ENCODE measurements at regions not wholly inside any gene's neighbourhood (a gene's known extent, or its start where the extent isn't known, plus 50 kb on each side); places are given as distances from the start of the nearest gene placed in this dataset.

DNA sequence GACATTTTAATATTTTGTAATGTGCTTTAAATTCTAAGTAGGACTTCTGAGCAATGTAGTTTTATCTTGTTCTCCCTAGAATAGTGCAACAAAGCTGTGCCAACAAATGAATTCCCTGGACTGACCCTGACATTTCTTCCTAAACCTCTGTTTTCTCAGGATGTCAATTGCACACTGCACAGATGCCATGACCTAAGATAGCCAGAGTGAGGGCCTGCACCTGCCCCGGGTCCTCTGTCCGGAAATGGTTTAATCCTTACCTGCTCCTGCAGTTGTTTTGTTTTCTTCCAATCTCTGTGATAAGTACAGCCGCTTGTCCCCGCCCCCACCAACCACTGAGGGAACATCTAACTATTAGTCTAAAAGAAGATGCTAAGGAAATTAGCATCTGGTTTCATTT lies 831.5 kb downstream of the GALC start:
- no peak for DNase-seq (ENCODE audit: low read depth)

GRCh38 chr14:87160989-87161388 lies 832.0 kb downstream of the GALC start:
- no peak for DNase-seq (ENCODE audit: low read depth)

DNA sequence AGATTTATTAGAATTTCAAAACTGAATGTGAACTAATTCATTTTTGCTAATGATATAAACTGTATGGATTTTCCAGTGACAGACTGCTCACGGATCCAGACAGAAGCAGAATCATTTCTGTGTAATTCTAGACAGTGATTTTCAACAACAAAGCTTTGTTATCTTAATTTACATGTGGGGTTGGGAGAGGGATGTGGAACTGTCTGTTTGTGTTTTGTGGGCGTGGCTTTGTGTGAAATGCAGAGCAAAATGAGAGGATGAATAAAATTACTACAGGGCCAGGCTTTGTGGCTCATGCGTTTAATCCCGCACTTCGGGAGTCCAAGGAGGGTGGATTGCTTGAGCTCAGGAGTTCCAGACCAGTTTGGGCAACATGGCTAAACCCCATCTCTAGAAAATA lies 834.7 kb downstream of the GALC start:
- DNase-seq (ENCODE audit: low read depth), result no peak

DNA sequence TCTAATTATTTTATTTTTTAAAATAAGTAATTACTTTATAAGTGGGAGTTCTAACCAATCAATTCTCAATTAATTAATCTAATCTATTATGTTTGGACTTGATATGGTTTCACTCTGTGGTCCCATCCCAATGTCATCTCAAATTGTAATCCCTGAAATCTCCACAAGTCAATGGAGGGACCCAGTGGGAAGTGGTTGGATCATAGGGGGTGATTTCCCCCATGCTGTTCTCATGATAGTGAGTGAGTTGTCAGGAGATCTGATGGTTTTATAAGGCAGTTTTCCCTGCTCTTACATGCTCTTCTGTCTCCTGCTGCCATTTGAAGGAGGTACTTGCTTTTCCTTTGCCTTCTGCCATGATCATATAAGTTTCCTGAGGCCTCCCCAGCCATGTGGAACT lies 836.1 kb downstream of the GALC start:
- DNase-seq (ENCODE audit: low read depth), result no peak

GRCh38 chr14:87155856-87156488 lies 837.0 kb downstream of the GALC start:
- no peak for DNase-seq (ENCODE audit: low read depth)

DNA sequence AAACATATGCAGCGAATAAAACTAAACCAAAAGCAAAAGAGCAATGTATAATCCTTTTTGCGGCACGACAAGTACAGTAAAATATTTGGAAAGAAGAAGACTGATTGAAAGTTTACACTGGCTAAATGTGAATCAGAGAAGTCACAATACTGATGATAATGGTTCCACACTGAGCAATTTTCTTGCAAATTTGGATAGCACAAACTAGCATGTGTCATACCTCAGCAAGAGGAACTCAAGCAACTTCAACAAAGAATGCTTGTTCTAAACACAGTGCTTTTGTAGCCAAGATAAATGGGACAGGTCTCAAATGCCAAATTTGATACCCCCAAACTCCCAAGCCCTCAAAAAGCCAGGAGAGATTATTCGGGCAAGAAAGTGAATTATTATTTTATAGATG lies 839.1 kb downstream of the GALC start:
- DNase-seq (ENCODE audit: low read depth), result no peak

DNA sequence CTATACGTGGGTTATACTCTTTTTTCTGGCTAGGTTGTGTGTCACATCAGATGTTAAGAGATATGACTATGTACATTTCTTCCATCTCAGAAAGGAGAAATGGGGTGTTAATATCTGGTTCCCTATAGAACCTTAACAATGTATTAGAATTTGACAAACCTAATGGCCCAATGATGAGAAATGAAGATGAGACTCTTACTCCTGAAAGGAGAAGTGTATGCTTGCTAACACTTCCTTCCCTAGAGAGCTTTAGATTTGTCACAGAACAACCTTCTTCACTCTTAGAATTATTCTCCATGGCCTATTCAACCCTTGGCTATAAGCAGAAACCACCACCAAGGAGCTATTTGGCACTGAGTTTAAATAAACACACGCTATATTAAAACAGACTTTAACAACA lies 839.6 kb downstream of the GALC start:
- no peak for DNase-seq (ENCODE audit: low read depth)

- DNase-seq (ENCODE audit: low read depth), result no peak
Observed at GRCh38 chr14:87152693-87153092, 840.3 kb downstream of the GALC start.

DNA sequence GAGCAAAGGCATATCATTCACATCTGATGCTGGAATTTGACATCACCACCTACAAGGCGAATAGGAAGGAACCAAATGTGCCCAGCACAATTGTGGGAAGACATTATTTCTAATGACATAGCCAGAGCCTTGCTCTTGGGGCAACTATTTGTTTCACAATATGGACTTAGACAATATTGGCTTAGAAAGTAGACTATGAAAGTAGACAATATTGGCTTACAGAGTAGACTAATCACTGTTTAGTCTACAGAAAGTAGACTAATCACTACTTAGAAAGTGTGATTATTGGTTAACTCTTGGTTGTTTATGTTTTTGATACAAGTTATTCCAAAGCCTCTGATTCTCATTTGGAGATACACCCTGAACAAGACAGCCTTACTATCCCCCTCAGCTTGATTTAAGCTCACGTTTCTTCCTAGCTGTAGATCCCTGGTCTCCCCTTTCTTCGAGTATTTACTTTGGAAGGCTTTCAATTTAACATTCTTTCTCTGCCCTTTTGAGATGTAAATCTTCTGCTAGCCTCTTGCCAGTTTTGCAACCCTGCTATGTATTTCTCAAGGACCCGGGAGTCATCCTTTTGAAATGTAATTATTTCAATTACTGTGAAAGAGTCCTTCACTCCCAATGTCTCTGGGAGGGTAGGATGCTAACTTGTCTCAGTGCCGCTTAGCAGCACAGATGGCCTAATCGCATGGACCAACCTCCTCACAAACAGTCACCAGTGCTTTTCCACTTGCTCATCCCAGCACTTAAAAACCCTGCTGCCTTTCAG lies 843.2 kb downstream of the GALC start:
- no peak for DNase-seq (ENCODE audit: low read depth)

- no peak for DNase-seq (ENCODE audit: low read depth)
Observed at GRCh38 chr14:87148655-87149054, 844.3 kb downstream of the GALC start.

DNA sequence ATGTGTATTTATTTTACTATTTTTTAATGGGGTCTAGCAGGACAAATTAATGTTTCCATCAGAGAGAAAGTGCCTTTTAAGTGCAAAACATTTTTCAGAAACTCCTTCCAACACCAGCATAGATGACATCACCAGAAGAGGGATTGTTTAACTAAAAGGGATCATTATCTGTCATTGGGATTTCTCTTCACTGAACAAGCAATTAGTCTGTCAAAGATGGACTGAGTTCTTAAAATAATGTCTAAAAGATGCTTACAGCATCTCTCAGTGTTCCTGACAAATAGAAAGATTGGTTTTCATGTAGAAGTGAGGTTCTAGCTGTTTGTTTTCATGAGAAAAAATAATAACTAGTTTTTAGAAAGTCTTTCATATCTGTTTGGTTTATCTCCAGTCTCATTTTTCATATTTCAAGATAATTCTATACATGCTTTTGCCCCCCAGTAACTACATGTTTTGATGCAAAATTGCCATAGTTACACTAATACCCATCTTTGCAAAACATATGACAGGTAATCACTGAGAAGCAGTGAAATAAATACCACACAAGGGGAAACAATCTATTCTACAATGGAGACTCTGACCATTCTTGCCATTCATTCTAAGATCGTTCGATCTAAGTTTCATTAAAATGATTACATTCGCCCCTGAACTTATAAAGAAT lies 850.3 kb downstream of the GALC start:
- DNase-seq (ENCODE audit: low read depth), result no peak

DNA sequence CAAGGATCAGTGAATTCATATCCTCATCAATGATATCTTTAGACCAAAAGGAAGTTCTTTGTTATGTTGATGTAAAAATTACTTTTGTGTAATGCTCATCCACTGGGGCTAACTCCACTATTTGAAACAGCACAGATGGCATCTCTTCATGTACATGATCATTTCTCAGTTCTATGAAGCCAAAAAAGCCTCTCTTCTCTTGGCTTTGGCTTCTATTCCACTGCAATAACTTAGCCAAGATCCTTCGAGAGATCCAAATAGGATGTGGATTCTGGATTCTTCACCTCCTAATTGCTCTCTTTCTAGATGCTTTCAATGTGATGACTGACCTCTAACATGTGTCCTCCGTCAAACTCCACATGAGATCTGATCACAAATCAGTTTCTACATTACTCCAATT lies 851.2 kb downstream of the GALC start:
- no peak for DNase-seq (ENCODE audit: low read depth)

GRCh38 chr14:87139299-87139698 lies 853.7 kb downstream of the GALC start:
- no peak for DNase-seq (ENCODE audit: low read depth)

DNA sequence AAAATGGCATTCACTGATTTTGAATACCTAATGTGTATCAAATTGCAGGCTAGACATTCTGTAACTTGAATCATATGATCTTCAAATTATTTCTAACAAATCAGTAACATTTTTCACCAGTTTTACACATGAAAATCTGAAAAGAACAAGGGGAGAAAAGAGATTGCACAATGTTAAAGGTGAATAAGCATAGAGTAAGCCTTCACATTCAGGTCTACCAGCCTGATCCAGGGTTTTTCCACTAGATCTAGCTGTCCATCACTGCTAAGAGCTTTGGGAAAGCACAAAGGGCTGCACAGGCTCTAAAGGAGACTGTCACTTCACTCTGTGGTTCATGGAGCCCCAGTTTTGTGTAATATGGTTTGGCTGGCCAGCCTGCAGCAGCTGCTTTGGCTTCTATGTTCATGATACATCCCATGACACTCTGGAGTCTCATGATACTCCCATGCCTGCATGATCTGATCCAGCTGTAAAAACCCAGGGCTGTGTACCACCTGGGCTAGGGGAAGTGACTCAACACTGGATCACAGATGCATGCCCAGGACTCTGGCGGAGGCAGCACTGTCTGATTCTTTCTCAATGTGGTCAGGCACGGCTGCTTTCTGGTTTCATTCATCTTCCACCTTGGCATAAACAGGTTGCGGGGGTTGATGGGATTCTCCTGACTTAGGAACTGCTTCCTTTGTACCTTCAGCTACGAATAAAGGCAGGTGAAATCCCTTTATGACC lies 859.7 kb downstream of the GALC start:
- no peak for DNase-seq (ENCODE audit: low read depth)

DNA sequence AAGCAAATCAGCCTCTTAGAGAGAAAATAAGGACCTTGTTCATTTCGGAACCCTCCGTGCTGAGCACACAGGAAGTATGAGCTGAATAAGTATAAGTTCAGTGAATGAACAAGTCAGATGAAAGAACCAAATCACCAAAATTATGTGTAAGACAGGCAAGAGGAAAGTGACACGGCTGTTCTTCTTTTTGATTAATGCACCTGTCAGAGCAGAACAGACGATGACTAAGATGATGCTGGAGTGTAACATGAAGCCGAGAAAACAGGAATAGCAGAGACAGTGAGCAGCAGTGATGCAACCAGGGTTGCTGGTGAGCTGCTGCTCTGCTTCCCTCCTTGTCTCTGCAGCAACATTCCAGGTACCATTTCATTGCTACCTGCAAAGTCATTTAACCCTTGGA lies 861.1 kb downstream of the GALC start:
- DNase-seq (ENCODE audit: low read depth), result no peak

DNA sequence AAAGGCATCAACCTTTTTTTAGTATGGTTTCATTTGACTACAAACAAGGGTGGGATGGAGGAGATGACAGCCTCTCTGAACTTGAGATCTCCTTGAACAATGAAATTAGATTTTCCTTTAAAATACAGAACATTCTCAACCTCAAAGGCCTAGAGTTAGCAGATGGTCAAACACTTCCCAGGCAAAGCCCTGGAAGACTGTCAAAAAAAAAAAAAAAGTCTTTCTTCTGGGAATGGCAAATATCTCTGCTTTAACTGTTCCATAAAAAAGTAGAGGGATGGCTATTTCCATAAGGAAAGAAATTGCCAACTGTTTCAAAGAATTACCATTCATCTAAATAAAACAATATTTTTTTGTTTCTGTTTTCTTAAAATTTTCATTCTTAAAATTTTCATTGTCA lies 870.8 kb downstream of the GALC start:
- no peak for DNase-seq (ENCODE audit: low read depth)

GRCh38 chr14:87121716-87122115 lies 871.3 kb downstream of the GALC start:
- DNase-seq (ENCODE audit: low read depth), result no peak

DNA sequence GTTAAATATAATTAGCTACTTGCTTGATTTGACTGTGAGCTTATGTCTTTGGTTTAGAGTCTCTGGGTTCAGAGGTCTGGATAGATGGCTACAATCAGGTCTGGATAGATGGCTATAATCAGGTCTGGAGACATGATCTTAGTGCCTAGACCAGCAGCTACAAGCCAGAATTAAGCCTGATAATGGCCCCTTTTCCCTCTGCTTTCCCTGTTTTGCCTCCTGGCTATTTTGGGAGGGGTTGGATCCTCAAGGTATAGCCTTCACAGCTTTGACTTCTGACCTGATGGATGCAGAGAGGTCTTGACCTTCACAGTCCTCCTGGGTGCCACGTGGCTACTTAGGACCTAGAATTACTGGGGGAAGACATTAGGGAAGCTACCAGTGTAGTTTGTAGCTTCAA lies 877.7 kb downstream of the GALC start:
- no peak for DNase-seq (ENCODE audit: low read depth)

DNA sequence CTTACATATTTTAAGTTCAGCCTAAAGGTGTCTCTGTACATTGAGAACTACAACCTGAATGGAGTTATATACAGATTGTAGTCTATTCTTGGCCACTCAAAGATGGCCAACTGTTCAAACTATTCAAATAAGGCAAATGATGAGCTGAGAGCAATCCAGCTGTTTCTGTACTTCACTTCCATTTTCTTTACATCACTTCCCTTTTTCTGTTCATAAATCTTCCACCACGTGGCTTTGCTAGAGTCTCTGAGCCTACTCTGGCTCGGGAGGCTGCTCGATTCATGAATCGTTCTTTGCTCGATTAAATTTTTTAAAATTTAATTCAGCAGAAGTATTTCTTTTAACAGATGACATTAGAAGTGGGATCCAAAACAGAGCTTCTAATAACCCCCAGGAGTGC lies 879.7 kb downstream of the GALC start:
- DNase-seq (ENCODE audit: low read depth), result no peak

DNA sequence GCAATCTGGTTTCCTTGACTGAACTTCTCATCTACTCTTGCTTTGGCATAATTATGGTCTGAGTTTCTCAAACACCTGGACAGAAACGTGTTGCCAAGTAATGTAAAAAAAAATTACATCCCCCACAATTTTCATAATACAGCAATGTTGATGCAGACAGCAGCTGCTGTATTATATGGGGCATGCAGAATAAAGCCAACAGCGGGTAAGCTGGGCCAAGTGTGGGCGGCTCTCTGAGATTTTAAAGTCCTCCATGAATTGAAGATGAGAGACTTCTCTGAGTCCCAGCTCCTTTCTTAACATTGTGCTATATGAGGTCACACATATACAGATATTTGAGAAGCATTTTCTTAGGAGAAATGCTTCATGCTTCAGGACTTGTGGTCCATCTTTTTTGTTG lies 881.2 kb downstream of the GALC start:
- DNase-seq (ENCODE audit: low read depth), result no peak

DNA sequence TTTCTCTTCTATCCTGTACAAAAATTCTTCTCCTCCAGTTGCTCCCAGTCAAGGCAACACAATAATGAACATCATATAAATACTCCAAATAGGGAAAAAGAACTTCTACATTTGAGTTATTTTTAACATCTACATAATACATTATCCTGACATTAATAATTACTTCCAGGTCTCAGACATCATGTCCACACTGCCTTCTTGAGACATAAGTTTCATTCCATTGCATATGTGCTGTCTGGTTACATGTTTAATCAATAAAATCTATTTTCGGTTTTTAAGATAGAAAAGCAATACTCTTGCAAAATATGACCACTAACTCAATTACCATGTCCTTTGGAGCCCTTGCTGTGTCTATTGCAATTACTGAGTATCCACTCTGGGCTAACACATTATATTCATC lies 881.9 kb downstream of the GALC start:
- no peak for DNase-seq (ENCODE audit: low read depth)

- DNase-seq (ENCODE audit: low read depth), result no peak
Observed at GRCh38 chr14:87109271-87109670, 883.7 kb downstream of the GALC start.

- no peak for DNase-seq (ENCODE audit: low read depth)
Observed at GRCh38 chr14:87108726-87109125, 884.3 kb downstream of the GALC start.
